HG03039 (cell line): ENCODE measurements at regions not wholly inside any gene's neighbourhood (a gene's known extent, or its start where the extent isn't known, plus 50 kb on each side); places are given as distances from the start of the nearest gene placed in this dataset.

Experiments used
- ATAC-seq: cut with Tn5 transposase; IDR thresholded peaks from one replicate; pipeline ENCODE4 v1.9.1; 2021; ENCODE audit warnings: mild to moderate bottlenecking, moderate library complexity; ENCODE audit not compliant: unreplicated experiment

GRCh38 chr3:72313308-72313707 is 528.4 kb upstream of the PROK2 start:
- no peak for ATAC-seq

- ATAC-seq: peak; percentile 36
Observed at GRCh38 chr3:72312339-72312738, 527.4 kb upstream of the PROK2 start.

DNA sequence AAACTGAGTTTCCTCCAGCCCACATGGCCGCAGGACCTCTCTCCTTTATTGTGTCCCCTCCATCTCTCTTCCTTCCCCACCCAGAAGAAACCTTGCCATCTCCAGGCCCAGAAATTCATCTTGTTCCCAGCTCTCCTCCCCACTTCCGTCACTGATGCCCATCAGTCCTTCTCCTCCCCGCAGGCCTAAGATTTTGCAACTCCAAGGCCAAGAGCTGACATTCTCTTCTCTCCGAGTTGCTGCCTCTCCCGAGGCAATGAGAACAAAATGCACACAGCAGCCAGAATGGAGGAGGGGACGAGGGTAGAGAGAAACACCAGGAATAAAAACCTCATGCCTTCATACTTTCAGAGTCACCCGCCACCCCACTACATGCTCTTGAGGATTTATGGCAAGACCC is 526.5 kb upstream of the PROK2 start:
- ATAC-seq: no peak

- ATAC-seq: peak; percentile 79
Observed at GRCh38 chr3:72310419-72311380, 525.8 kb upstream of the PROK2 start.

DNA sequence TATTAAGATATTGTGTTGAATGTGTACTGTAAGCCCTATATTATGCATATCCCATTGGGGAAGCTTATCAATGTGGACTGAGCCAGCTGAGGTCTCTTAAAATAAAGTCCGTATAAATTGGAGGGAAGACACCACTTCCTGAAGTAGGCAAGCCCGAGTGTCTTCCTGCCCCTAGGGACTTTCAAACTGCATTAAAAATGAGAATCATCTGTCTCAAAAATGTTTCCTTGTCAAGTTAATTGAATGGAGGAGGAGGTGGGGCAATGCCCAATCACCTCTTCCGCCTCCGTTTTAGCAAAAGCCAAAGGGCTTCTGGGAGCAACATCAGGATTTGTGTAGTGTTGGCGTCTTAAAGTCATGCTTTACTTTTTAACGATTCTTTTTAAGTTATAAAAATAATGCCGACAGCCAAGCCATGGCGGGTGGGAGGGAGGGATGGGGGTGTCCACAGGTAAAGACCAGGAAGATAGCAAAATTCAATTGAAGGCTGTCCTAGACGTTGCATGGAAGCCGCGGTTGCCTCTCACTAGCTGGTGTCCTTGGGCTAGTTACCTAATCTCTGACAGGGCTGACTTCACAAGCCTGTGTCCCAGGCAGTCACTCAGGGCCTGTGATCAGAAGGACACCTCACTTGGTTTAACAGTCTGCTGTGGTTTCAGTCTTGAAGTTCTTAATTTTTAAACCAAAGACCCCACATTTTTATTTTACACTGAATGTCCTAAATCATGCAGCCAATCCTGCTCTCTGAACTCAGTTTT is 524.9 kb upstream of the PROK2 start:
- peak; percentile 3 for ATAC-seq

DNA sequence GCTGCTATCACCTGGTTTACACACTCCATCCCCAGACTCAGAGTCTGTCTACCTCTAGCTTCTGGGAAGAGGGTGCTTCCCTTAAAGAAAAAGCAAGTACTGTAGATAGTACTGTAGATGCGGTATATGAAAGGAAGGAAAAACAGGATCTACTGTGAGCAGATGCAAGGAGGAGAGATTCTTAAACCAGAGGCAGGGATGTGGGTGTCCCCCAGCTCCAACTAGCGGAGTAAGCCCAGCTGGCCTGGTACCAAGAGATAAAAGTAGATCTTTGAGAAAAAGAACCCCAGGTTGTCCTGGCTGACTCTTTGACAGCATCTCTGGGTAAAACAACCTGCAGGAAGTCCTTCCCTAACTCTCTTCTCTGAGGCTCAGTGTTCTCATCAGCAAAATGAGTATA is 523.7 kb upstream of the PROK2 start:
- ATAC-seq: no peak

DNA sequence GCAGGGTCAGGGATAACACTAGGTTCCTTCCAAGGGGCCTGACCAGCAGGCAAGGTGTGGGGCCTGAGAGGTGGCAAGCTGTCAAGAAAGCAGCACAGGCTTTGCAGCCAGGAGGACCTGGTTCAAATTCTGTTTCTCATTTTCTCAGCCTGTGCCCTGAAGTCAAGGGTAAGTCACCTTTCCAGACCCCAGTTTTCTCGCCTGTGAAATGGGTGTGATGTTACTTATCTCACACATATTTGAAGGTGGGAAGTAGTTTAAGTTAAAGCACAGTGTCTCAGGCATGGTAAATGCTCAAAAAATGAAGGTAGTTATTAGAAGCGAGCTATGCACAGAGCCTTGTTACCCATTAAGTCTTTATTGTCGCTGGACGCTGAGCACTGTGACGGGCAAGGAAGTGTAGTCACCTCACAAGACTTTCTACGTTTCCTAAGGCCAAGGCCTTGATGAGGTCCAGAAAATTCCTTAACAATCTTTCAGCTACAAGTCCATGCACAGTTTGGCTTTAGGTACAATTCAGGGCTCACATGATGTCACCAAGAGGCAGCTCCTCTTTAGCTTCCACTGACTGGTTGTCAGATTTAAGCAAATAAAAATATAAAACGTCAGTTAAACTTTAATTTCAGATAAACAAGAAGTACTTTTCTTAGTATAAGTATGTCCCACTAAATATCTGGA is 522.6 kb upstream of the PROK2 start:
- no peak for ATAC-seq

DNA sequence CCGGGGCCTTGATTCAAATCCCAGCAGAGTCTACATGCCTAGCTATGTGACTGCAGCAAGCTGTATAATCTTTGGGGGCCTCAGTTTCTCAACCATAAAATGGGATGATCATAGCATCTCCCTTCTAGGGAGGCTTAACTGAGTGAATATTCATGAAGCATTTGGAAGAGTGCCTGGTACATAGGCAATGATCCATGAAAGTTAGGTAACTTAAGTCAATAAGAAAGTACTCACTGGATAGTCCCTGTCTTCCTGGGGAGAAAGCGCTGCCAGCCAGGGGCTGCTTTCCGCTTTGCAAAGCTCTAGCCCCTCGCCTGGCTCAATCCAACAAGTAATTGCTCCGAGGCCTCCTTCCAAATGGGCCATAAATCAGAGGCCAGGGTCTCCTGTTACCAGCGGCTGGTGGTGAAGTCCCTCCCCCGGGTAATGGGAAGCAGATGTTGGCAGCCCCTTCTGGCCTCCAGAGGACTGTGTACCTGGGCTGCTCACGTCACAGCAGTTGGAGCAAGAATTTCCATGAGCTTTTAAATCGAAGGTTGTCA is 521.9 kb upstream of the PROK2 start:
- no peak for ATAC-seq

- ATAC-seq: no peak
Observed at GRCh38 chr3:72303926-72304325, 519.0 kb upstream of the PROK2 start.

- ATAC-seq: no peak
Observed at GRCh38 chr3:72301779-72302178, 516.8 kb upstream of the PROK2 start.

DNA sequence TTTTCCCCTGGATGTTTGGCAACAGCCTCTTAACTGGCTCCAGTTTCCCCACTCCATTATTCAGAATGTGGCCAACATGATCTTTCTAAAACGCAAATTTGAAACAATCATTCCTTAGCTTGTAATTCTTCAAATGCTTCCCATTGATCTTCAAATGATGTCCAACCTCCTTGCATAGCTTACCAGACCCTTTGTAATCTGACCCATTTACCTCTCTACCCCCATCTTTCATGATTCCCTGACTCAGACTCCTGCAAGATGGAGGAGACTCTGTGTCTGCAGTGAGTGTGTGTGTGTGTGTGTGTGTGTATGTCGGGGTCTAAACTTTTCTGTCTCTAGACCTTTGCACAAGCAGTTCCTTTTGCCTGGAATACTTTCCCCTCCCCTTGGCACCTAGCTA is 515.7 kb upstream of the PROK2 start:
- no peak for ATAC-seq

- ATAC-seq: no peak
Observed at GRCh38 chr3:72299823-72300222, 514.9 kb upstream of the PROK2 start.

GRCh38 chr3:72299321-72299802 is 514.4 kb upstream of the PROK2 start:
- ATAC-seq: no peak

DNA sequence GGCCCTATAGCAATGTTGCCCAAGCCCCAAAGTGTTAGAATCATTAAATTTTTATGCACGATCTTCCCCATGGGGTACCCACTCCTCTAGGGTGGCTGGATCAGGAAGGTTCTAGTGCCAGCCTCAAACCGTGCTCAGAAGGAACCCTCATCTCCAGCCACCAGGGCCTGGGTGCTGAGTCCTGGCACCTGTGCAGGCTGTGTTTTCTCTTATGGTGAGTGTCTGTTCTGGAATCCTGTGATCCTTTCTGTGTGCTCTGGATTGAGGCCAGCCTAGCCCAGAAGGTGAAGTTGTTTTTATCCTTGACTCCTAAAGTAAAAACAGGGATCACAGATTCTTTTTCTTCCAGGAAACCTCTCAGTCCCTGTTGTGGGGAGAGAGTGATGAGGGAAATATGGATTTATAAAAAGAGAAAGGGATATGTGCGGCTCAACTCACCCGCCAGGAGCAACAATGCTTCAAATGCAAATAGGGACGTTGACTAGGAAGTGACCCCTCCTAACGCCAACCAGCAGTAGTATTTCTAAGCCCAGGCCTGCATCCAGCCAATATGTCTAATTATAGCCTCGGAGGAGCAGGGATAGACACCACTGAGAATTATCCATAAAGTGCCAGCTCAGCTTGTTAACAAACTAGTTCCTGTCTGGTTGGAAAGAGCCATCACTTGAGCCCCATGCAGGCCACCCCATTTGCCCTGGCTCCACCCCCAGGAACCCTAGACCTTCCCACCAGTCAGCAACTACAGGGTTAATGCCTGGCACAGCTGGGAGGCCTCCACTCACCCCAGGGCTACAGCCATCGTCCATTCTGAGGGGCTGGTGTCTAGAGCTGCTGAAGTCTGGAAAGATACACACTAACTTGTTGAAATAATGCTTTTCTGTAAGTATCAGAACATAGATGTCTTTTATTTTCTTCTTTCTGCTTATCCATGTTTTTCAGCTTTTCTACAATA is 513.5 kb upstream of the PROK2 start:
- ATAC-seq: no peak

DNA sequence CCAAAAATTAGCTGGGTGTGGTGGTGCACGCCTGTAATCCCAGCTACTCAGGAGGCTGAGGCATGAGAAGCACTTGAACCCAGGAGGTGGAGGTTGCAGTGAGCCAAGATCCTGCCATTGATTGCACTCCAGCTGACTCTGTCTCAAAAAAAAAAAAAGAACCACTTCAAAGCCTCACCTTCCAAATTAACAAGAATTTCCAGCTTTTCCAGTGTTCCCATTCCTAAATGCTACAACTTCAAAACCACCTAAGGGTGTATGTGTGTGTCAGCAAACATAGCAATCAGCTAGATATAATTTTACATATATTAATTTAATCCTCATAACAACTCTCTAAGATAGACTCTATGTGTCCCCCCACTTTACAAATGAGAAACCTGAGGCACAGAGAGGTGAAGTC is 512.5 kb upstream of the PROK2 start:
- no peak for ATAC-seq

DNA sequence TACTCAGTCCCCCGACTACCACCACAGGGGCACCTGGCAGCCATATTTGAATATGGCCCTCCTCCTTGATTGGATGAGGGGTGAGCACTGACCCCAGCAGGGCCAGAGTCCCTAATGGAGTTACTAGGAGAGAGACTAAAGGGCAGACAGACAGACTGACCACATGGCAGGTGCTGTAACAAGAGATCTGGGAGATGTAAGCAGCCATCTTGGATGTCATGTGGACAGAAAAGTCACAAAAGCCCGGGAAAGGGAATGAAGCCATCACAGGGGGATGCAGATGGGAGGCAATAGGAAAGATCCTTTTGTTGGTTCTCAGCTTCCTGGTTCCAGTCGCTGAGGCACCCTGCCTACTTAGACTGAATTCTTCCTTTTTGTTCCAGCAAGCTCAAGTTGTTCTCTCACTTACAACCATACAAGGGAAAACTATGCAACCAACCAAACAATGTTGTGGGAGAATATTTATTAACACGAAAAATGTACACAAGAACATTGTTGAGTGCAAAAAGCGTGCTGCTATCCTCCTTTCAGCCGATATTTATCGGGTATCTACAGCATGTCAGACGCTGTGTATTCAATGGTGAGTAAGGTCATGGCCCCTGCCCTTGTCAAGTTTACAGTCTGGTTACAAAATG is 511.6 kb upstream of the PROK2 start:
- ATAC-seq: no peak

GRCh38 chr3:72295962-72296450 is 511.1 kb upstream of the PROK2 start:
- no peak for ATAC-seq

DNA sequence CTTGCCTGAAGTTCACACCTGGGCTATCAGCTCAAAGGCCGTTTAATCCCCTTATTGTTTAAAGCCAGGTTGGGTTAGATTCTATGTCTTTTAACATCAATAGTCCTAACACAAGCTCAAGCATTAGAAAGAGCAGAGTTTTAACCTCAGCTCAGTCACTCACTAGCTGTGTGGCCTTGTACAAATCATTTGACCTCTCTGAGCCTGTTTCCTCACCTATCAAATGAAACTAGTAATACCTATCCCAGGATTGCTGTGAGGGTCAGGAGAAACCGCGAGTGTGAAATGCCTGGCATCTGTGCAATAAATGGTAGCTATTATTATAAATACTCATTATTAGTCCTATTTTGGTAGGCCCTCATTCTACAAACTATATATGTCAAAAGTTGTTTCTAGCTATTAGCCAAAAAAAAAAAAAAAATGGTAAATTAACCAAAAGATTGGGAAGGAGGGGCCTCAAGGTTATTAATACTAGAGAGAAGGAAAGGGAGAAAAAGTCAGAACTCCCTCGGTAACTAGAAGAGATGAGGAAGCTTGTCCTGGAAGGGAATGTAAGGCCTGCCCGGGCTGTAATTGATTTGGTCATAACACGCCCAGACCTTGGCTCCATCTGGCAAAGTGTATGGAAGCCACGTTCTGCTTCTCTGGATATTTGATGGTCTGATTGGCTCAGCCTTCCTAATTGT is 510.5 kb upstream of the PROK2 start:
- ATAC-seq: no peak
